ENCODE measurements at regions not wholly inside any gene's neighbourhood (a gene's known extent, or its start where the extent isn't known, plus 50 kb on each side); places are given as distances from the start of the nearest gene placed in this dataset.

- TF ChIP-seq KDM4B (IDR thresholded peaks at IDR 0.05; ENCODE audit: borderline replicate concordance in 2 of 2, low read depth in 1 of 2): no peak
Measured at GRCh38 chr6:109260701-109261100, 121.6 kb downstream of the CD164 start (continued).

- Histone ChIP-seq H3K79me2 (ENCODE audit: control insufficient read depth, insufficient read depth, low read length) (no peaks in the 10 kb centered on the region), H3K9ac (ENCODE audit: insufficient read depth in 1 of 2, low read depth in 2 of 2, low read length in 2 of 2) (no peak overlapping the region), H3K4me2 (ENCODE audit: insufficient read depth, low read length) (no peak overlapping the region), H2AFZ (ENCODE audit: low read depth, low read length) (no peak overlapping the region), H3K4me1 (replicated peaks in 1 of 2; ENCODE audit: control insufficient read depth in 2 of 2, insufficient read depth in 2 of 2, low read length in 2 of 2) (peaks cover 3 to 12% of the 10 kb centered on the region in 2 experiments; a peak in 1 of 5 replicates), H3K27ac (ENCODE audit: extremely low read depth, low read depth, low read length) (no peak overlapping the region), H4K20me1 (replicated peaks; ENCODE audit: control insufficient read depth, insufficient read depth, low read length) (no peaks in the 10 kb centered on the region), H3K36me3 (ENCODE audit: control insufficient read depth, insufficient read depth, low read length) (no peaks in the 10 kb centered on the region), H3K9me3 (replicated peaks; ENCODE audit: control insufficient read depth, insufficient read depth, low read depth, low read length) (no peaks in the 10 kb centered on the region), H3K27me3 (ENCODE audit: control insufficient read depth in 2 of 2, insufficient read depth in 2 of 2, low read length in 2 of 2) (no peaks in the 10 kb centered on the region), H3K9me1 (ENCODE audit: control insufficient read depth, insufficient read depth, low read length) (no peaks in the 10 kb centered on the region), H3K4me3 (no peak overlapping the region)
- 88% methylated on average over 2 of the region's 2 CpGs for WGBS (ENCODE audit: insufficient coverage, low coverage, missing lambda C conversion rate)
- TF ChIP-seq ESRRB (CRISPR knock-in tag; IDR thresholded peaks at IDR 0.05; ENCODE audit: borderline replicate concordance) (no peak), NUFIP1 (IDR thresholded peaks at IDR 0.05; ENCODE audit: partially characterized antibody) (no peak), ZNF79 (CRISPR knock-in tag; IDR thresholded peaks at IDR 0.05; ENCODE audit: low read depth) (no peak), NONO (IDR thresholded peaks at IDR 0.05; ENCODE audit: low read depth in 2 of 2, low read length in 1 of 2) (no peak), CBFA2T3 (IDR thresholded peaks at IDR 0.05) (no peak), ZNF696 (CRISPR knock-in tag; conservative IDR thresholded peaks at IDR 0.05) (no peak), TARDBP (IDR thresholded peaks at IDR 0.05) (no peak), FOXP1 (CRISPR knock-in tag; IDR thresholded peaks at IDR 0.05) (no peak), CHD1 (IDR thresholded peaks at IDR 0.05; ENCODE audit: low read length) (no peak), BMI1 (IDR thresholded peaks at IDR 0.05; ENCODE audit: low read length) (no peak), PRMT5 (CRISPR knock-in tag; IDR thresholded peaks at IDR 0.05) (no peak), SNRNP70 (optimal IDR thresholded peaks at IDR 0.05; ENCODE audit: low read depth, low read length) (no peak), THAP7 (CRISPR knock-in tag; IDR thresholded peaks at IDR 0.05) (no peak), NR2C2 (CRISPR knock-in tag; IDR thresholded peaks at IDR 0.05) (no peak), NR2C2 (tag; IDR thresholded peaks at IDR 0.05) (no peak), MECOM (CRISPR knock-in tag; IDR thresholded peaks at IDR 0.05) (no peak), ARHGAP35 (IDR thresholded peaks at IDR 0.05; ENCODE audit: partially characterized antibody) (no peak), GTF2A2 (tag; IDR thresholded peaks at IDR 0.05) (no peak), TRIM25 (IDR thresholded peaks at IDR 0.05; ENCODE audit: borderline replicate concordance) (no peak)
- DNase-seq (ENCODE audit: extremely low read depth in 1 of 4, low spot score in 3 of 4): no peak
- intact Hi-C loops (cut with micrococcal nuclease) (no loop called here), in situ Hi-C loops (cut with MboI) (no loop called here)
- no TSS peak for BruUV-seq (replicated peaks)
- no peak for ATAC-seq
- ChIA-PET CTCF (ENCODE audit: low intra/inter-chr PET ratio) (no interaction called here), POLR2A (no interaction called here)
- FAIRE-seq: no peak
Measured at GRCh38 chr6:109260126-109260525, 122.1 kb downstream of the CD164 start.

Measured in K562 (cell line).